ENCODE measurements at regions not wholly inside any gene's neighbourhood (a gene's known extent, or its start where the extent isn't known, plus 50 kb on each side); places are given as distances from the start of the nearest gene placed in this dataset.

GRCh38 chr1:4269330-4269729 lies 369.3 kb upstream of the C1orf174 start:
- TF ChIP-seq, protein P1, sequence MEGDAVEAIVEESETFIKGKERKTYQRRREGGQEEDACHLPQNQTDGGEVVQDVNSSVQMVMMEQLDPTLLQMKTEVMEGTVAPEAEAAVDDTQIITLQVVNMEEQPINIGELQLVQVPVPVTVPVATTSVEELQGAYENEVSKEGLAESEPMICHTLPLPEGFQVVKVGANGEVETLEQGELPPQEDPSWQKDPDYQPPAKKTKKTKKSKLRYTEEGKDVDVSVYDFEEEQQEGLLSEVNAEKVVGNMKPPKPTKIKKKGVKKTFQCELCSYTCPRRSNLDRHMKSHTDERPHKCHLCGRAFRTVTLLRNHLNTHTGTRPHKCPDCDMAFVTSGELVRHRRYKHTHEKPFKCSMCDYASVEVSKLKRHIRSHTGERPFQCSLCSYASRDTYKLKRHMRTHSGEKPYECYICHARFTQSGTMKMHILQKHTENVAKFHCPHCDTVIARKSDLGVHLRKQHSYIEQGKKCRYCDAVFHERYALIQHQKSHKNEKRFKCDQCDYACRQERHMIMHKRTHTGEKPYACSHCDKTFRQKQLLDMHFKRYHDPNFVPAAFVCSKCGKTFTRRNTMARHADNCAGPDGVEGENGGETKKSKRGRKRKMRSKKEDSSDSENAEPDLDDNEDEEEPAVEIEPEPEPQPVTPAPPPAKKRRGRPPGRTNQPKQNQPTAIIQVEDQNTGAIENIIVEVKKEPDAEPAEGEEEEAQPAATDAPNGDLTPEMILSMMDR (IDR thresholded peaks at IDR 0.05): no peak
- no peak for TF ChIP-seq EP300 (IDR thresholded peaks at IDR 0.05)
- no peak for TF ChIP-seq POLR2A (IDR thresholded peaks at IDR 0.05)
- no peak for TF ChIP-seq POLR2AphosphoS5 (IDR thresholded peaks at IDR 0.05)
